GM23338 (cell line): ENCODE measurements at regions not wholly inside any gene's neighbourhood (a gene's known extent, or its start where the extent isn't known, plus 50 kb on each side); places are given as distances from the start of the nearest gene placed in this dataset.

Source experiments
- EZH2 ChIP-seq: fragments of 200-600 bp; sonication (generic); IDR thresholded peaks from one replicate; pipeline ENCODE4 v1.8.0; 2017; ENCODE audit warnings: antibody characterized with exemption, mild to moderate bottlenecking, low read depth; ENCODE audit not compliant: unreplicated experiment
- EZH2phosphoT487 ChIP-seq: fragments of 200-600 bp; sonication (generic); IDR thresholded peaks from one replicate; pipeline ENCODE4 v1.8.1; 2018; ENCODE audit warnings: antibody characterized with exemption; ENCODE audit not compliant: unreplicated experiment
- TF ChIP-seq, protein P1 (sequence below), 2 experiments: fragments of 200-600 bp in 1 of 2; sonication (generic) in 1 of 2; conservative IDR thresholded peaks; 2 replicates each; pipeline versions ENCODE4 v1.5.1 to v1.6.1; 2016 to 2017; ENCODE audit warnings: antibody characterized with exemption in 2 of 2, low read depth in 2 of 2, mild to moderate bottlenecking in 2 of 2, moderate library complexity in 1 of 2
- TF ChIP-seq, protein P2 (sequence below): IDR thresholded peaks from one replicate; pipeline ENCODE4 v1.6.1; 2018; ENCODE audit warnings: antibody characterized with exemption; ENCODE audit not compliant: unreplicated experiment

GRCh38 chr5:144092508-144092907 is 78.0 kb downstream of the YIPF5 start:
- TF ChIP-seq, protein P1, sequence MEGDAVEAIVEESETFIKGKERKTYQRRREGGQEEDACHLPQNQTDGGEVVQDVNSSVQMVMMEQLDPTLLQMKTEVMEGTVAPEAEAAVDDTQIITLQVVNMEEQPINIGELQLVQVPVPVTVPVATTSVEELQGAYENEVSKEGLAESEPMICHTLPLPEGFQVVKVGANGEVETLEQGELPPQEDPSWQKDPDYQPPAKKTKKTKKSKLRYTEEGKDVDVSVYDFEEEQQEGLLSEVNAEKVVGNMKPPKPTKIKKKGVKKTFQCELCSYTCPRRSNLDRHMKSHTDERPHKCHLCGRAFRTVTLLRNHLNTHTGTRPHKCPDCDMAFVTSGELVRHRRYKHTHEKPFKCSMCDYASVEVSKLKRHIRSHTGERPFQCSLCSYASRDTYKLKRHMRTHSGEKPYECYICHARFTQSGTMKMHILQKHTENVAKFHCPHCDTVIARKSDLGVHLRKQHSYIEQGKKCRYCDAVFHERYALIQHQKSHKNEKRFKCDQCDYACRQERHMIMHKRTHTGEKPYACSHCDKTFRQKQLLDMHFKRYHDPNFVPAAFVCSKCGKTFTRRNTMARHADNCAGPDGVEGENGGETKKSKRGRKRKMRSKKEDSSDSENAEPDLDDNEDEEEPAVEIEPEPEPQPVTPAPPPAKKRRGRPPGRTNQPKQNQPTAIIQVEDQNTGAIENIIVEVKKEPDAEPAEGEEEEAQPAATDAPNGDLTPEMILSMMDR (conservative IDR thresholded peaks at IDR 0.05; ENCODE audit: low read depth in 2 of 2), result no peak
- no peak for TF ChIP-seq EZH2phosphoT487
- TF ChIP-seq, protein P2, sequence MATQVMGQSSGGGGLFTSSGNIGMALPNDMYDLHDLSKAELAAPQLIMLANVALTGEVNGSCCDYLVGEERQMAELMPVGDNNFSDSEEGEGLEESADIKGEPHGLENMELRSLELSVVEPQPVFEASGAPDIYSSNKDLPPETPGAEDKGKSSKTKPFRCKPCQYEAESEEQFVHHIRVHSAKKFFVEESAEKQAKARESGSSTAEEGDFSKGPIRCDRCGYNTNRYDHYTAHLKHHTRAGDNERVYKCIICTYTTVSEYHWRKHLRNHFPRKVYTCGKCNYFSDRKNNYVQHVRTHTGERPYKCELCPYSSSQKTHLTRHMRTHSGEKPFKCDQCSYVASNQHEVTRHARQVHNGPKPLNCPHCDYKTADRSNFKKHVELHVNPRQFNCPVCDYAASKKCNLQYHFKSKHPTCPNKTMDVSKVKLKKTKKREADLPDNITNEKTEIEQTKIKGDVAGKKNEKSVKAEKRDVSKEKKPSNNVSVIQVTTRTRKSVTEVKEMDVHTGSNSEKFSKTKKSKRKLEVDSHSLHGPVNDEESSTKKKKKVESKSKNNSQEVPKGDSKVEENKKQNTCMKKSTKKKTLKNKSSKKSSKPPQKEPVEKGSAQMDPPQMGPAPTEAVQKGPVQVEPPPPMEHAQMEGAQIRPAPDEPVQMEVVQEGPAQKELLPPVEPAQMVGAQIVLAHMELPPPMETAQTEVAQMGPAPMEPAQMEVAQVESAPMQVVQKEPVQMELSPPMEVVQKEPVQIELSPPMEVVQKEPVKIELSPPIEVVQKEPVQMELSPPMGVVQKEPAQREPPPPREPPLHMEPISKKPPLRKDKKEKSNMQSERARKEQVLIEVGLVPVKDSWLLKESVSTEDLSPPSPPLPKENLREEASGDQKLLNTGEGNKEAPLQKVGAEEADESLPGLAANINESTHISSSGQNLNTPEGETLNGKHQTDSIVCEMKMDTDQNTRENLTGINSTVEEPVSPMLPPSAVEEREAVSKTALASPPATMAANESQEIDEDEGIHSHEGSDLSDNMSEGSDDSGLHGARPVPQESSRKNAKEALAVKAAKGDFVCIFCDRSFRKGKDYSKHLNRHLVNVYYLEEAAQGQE, result no peak
- TF ChIP-seq EZH2, result no peak
